ENCODE measurements at regions not wholly inside any gene's neighbourhood (a gene's known extent, or its start where the extent isn't known, plus 50 kb on each side); places are given as distances from the start of the nearest gene placed in this dataset.

- TF ChIP-seq POLR2A (IDR thresholded peaks at IDR 0.05; ENCODE audit: low read depth, low read length), result no peak
- TF ChIP-seq SPI1 (IDR thresholded peaks at IDR 0.05; ENCODE audit: low read depth, low read length), result no peak
- no peak for TF ChIP-seq TAF1 (IDR thresholded peaks at IDR 0.05; ENCODE audit: low read depth, low read length)
- no peak for TF ChIP-seq POLR2AphosphoS5 (IDR thresholded peaks at IDR 0.05; ENCODE audit: low read depth, low read length)
- TF ChIP-seq POU2F2 (IDR thresholded peaks at IDR 0.05; ENCODE audit: low read depth, low read length), result no peak
- no peak for TF ChIP-seq PAX5 (IDR thresholded peaks at IDR 0.05; ENCODE audit: insufficient read depth, low read length, severe bottlenecking)
Observed at GRCh38 chr3:177308286-177308685, 111.0 kb upstream of the TBL1XR1 start.

Measured in GM12891 (cell line).